NCI-H2081 treated with DMSO at 0.1 percent for 48 hours (cell line): ENCODE measurements at regions not wholly inside any gene's neighbourhood (a gene's known extent, or its start where the extent isn't known, plus 50 kb on each side); places are given as distances from the start of the nearest gene placed in this dataset.

Source experiments
- DNase-seq: peaks from one replicate; lab custom pipeline; 2025; lab: John Stamatoyannopoulos, UW

GRCh38 chr16:8374586-8375231 lies 215.6 kb downstream of the TMEM114 start:
- no peak for DNase-seq

- no peak for DNase-seq
Observed at GRCh38 chr16:8373676-8374431, 216.5 kb downstream of the TMEM114 start.

DNA sequence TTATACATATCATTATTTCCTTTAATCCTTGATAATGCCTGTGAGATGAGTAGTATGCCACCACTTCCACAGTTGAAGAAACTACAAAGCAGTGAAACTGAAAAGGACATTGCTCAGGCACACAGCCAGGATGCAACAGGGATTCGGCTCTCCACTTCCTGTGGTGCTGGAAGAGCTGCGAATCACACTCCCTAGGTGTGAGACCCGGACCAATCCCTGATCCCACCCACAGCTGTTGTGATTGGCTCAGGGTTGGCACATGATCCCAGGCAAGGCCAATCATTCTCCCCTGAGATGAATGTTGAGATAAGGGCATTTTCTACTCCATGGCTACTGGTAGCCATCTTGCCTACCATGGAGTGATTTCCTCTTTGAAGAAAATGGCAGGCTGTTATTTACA lies 218.2 kb downstream of the TMEM114 start:
- no peak for DNase-seq

DNA sequence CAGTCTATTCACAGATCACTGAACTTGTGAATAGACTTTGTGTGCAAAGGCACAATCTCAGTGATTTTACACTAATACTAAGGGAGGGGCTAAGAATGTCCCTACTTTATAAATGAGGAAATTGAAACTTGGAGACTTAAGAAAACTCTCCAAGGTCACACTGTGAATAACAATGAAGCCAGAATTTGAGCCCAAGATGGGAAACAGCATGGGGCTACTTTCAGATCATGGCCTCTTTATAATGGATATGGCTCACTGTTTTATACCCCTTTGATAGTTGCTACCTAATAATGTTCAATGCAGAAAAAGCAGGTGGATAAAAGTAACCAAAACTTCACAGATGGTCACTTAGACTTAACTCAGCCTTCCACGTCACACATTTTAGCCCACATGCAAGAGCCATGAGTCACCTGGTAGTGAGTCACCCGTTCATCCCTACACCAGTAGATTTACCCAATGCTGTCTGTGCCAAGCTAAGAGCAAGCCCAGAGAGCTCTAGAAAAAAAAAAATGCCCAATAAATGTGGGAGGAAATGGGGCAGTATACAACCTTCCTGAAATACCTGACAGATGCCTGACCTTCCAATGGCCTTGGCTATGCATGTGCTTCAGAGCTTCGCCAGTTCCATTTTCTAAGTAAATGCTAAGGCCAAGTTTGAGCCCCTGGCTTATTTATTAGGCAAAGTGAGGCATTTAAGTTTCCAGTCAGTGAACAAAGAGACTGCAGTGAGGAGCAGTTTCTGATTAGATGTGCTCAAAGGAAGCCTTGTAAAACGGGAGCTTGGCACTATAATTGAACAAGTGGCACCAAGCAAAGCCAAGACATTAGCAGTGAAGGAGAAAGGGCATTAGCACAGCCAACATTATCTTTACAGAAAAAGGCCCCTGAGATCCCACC lies 219.7 kb downstream of the TMEM114 start:
- DNase-seq, result no peak

GRCh38 chr16:8358937-8359336 lies 231.4 kb downstream of the TMEM114 start:
- no peak for DNase-seq

DNA sequence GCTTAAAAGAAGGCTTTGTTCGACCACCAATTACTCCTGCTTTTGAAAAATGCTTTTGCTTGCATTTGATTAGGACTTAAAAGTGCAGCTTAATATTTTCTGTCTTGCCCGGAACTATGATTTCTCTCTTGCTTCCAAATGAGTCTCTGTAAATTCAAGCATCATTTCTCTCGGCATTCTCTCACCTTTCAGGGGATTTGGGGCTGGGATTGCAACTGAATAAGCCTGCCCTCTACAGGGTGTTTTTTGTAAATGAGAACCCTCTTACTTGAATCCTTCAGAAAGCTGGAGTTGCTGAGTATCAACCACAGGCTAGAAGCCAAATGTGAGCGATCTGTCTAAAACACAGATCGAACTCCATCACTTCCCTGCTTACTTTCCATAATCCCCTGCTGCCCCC lies 234.6 kb downstream of the TMEM114 start:
- no peak for DNase-seq

GRCh38 chr16:8346294-8346693 lies 244.0 kb downstream of the TMEM114 start:
- DNase-seq, result no peak

DNA sequence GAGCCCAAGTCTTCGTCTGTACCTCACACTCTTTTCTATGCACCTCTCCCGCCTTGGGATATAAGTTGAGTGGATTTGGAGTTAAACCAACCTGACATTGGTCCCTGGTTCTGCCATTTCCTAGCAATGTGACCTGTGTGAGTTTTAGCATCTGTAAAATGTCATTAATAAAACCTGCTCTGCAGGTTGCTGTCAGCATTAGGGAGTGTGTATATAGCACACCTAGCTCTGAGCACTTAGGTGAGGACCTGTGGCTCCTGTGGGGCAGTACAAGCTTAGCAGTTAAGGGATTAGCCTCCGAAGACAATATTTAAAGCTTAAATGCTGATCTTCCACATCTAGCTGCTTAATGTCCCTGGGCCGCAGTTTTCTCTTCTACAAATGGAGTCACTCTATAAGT lies 248.0 kb downstream of the TMEM114 start:
- no peak for DNase-seq

- no peak for DNase-seq
Observed at GRCh38 chr16:8330761-8331160, 259.6 kb downstream of the TMEM114 start.

- DNase-seq, result no peak
Observed at GRCh38 chr16:8326232-8326631, 264.1 kb downstream of the TMEM114 start.

DNA sequence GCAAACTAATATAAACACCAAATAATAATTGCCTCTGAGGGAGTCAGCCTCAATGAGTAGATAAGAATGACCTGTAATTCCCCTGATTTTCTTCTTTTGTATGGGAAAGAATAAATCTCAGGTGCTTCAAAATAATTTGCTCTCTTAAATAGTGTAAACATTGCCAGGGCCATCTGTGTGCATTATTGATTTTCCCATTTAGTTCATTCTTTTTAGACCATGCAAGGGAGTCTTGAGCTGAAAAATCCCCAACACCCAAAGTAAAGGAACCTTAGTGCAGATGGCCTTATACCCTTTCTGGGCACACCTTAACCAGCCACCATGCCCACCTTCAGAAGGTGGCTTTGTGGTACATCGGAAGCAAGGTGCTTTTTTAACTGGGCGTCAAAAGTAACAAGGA lies 267.2 kb downstream of the TMEM114 start:
- DNase-seq, result no peak

DNA sequence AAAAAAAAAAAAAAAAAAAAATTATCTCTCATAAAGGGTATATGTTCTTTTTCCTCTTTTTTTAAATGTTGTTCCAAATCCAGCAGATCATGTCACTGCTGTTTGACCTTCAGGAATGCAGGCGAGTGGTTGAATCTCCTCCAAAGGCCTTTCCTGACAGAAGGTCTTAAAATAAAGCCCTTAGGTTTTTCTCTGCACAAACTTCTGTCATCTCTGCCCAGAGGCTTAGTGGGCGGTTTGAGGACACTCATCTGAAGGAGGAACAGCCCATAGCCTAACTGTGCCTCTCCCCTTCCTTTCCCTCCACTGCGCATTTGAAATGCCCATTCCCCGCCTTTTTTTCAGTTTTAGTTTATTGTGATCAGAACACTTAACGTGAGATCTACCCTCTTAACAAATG lies 270.2 kb downstream of the TMEM114 start:
- no peak for DNase-seq

DNA sequence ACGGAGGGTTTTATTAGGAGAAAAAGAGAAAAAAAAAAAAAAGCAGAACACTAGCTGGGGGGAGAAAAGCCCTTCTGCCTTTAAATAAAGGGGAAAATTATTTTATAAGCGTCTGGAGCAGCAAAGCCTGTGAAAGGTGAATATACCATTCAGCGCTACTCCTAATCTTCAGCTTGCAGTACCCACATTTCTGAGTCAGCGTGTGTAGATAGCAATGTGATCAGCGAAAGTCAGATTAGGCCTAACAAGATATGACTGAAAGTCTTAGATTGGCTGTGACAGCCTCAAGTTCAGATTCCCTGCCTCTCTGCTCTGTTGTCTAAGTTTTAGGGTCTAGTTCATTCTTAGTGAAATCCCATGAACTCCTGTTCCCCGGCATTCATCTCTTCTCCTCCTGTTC lies 279.5 kb downstream of the TMEM114 start:
- DNase-seq, result no peak

- no peak for DNase-seq
Observed at GRCh38 chr16:8310323-8310722, 280.0 kb downstream of the TMEM114 start.

DNA sequence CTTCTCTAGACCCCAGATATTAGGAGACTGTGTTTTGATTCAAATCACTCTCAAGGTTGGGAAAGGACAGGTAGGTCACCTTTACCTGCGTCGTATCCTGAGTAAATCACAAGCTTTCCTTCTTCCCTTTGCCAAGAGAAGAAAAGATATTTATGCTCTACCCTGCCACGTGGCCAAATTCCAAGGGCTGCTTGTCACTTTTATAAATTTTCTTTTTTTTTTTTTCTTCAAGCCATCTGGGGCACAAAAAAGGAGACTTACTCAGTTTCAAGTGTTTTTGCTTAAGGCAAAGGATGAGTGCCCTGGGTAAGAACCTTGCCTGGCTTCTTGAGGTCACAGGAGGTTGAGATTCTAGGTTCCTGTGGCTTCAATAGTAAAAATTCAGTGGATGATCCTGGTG lies 285.1 kb downstream of the TMEM114 start:
- no peak for DNase-seq

DNA sequence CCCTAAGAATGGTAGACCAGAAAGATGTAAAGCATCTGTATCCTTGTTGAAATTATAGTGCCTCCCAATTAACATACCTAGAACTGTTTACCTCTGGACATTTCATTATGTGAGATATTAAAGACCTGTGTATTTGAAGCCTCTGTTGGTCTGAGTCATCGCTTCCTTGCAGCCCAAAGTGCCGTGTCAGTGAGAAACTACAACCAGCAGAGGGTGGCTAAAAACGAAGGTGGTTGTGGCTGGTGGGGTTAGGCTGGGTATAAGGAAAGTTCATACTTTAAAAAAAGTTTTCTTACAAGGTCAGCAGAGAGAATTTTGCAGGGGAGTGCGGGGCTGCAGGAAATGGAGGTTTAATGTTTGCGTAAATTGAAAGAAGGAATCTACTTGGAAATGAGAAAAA lies 290.7 kb downstream of the TMEM114 start:
- no peak for DNase-seq

- no peak for DNase-seq
Observed at GRCh38 chr16:8295513-8296237, 294.6 kb downstream of the TMEM114 start.

GRCh38 chr16:8293413-8293812 lies 296.9 kb downstream of the TMEM114 start:
- no peak for DNase-seq

DNA sequence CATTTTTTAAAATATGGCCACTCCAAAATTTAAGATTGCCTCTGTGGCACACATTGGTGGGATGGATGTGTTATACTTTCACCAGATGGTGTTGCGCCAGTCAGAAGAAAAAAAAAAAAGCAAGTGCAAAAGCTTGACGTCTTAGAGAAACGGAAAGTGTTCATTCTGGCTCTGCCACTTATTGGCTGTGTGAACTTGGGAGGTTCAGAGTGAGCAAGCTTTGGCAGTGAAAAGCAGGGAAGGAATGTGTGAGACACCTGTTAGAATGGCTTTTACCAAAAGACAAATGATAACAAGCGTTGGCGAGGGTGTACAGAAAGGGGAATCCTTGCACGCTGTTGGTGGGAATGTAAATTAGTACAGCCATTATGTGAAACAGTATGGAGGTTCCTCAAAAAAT lies 298.0 kb downstream of the TMEM114 start:
- no peak for DNase-seq

DNA sequence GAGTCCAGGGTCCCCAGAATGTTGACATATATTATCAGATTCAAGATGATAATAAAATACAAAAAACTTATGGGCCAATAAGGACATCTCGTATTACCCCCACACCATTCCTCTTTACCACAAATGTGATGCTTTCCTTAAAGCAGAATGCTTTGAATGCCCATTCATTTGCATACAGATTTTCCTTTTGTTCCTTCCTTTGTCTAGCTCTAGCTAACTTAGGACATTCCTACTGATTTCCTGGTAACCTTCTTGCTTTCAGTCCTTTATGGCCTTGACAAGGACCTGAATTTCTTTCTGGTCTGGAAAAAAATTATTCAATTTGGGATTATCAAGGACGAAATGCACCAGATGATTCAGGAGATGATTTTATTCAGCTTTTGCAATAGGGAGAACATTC lies 304.0 kb downstream of the TMEM114 start:
- no peak for DNase-seq

GRCh38 chr16:8283195-8283594 lies 307.1 kb downstream of the TMEM114 start:
- no peak for DNase-seq

- DNase-seq, result no peak
Observed at GRCh38 chr16:8278031-8278580, 312.2 kb downstream of the TMEM114 start.
